ENCODE measurements at regions not wholly inside any gene's neighbourhood (a gene's known extent, or its start where the extent isn't known, plus 50 kb on each side); places are given as distances from the start of the nearest gene placed in this dataset.

- TF ChIP-seq YY1 (IDR thresholded peaks at IDR 0.05; ENCODE audit: insufficient read depth, insufficient read length) (no peak), ZNF274 (IDR thresholded peaks at IDR 0.05; ENCODE audit: low read depth, low read length) (no peak), SUZ12 (IDR thresholded peaks at IDR 0.05; ENCODE audit: extremely low read depth, insufficient read depth, insufficient read length) (no peak)
Observed at GRCh38 chr4:114116861-114117260, 137.4 kb upstream of the ARSJ start.
